ENCODE measurements at regions not wholly inside any gene's neighbourhood (a gene's known extent, or its start where the extent isn't known, plus 50 kb on each side); places are given as distances from the start of the nearest gene placed in this dataset.
"Not testable (repeated sequence)": the region's sequence is repeated elsewhere in the genome, so short reads cannot be mapped to it uniquely, and the experiment has no call there.

- DNase-seq (ENCODE audit: low read depth) = no peak
Observed at GRCh38 chr9:33739398-33739797, 56.0 kb upstream of the PRSS3 start.

- no peak for DNase-seq (ENCODE audit: low read depth)
Observed at GRCh38 chr9:33740075-33740474, 55.3 kb upstream of the PRSS3 start.

- not testable (repeated sequence) for DNase-seq (ENCODE audit: low read depth)
Observed at GRCh38 chr9:33740958-33741357, 54.4 kb upstream of the PRSS3 start.

GRCh38 chr9:33742051-33742450 lies 53.3 kb upstream of the PRSS3 start:
- no peak for DNase-seq (ENCODE audit: low read depth)

- no peak for DNase-seq (ENCODE audit: low read depth)
Observed at GRCh38 chr9:33742519-33742918, 52.8 kb upstream of the PRSS3 start.

All from activated gamma-delta T cell treated with anti-CD3 and anti-CD28 coated beads, Interleukin-2, amount 50 U/mL, for 16 hours (primary cell).